ENCODE measurements at regions not wholly inside any gene's neighbourhood (a gene's known extent, or its start where the extent isn't known, plus 50 kb on each side); places are given as distances from the start of the nearest gene placed in this dataset.

DNA sequence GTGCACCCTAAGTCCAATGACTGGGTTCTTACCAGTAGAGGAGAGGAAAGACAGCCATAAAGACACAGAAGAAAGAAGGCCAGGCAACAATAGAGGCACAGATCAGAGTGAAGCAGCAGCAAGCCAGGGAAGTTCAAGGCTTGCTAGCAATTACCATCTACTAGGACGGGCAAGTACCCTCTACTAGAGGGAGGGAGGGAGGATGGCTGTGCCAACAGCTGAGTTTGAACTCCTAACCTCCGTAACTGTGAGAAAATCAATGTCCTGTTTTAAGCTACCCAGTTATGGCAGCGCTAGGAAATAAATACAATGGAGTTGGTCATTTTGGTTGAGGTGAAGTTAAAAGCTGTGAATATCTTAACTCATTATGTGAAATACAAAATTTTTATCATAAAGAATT is 991.8 kb upstream of the CTNND2 start:
- H3K27me3 ChIP-seq, result no peaks in the 10 kb centered on the region
- no peak overlapping the region for H3K4me3 ChIP-seq
- H3K4me1 ChIP-seq, result no peaks in the 10 kb centered on the region
- DNase-seq (ENCODE audit: extremely low spot score), result no peak
- no peaks in the 10 kb centered on the region for H3K9me3 ChIP-seq
- intact Hi-C loops (cut with DNase I), result no loop called here
- WGBS, result 87% methylated on average over 3 of the region's 3 CpGs
- H3K36me3 ChIP-seq, result no peaks in the 10 kb centered on the region
- H3K27ac ChIP-seq (replicated peaks in 1 of 4), result no peak overlapping the region
- TF ChIP-seq POLR2A (IDR thresholded peaks at IDR 0.05; ENCODE audit: low read depth) (no peak), EP300 (IDR thresholded peaks at IDR 0.05) (no peak), POLR2AphosphoS5 (IDR thresholded peaks at IDR 0.05) (no peak)
- TF ChIP-seq, protein P1, sequence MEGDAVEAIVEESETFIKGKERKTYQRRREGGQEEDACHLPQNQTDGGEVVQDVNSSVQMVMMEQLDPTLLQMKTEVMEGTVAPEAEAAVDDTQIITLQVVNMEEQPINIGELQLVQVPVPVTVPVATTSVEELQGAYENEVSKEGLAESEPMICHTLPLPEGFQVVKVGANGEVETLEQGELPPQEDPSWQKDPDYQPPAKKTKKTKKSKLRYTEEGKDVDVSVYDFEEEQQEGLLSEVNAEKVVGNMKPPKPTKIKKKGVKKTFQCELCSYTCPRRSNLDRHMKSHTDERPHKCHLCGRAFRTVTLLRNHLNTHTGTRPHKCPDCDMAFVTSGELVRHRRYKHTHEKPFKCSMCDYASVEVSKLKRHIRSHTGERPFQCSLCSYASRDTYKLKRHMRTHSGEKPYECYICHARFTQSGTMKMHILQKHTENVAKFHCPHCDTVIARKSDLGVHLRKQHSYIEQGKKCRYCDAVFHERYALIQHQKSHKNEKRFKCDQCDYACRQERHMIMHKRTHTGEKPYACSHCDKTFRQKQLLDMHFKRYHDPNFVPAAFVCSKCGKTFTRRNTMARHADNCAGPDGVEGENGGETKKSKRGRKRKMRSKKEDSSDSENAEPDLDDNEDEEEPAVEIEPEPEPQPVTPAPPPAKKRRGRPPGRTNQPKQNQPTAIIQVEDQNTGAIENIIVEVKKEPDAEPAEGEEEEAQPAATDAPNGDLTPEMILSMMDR (IDR thresholded peaks at IDR 0.05), result no peak

DNA sequence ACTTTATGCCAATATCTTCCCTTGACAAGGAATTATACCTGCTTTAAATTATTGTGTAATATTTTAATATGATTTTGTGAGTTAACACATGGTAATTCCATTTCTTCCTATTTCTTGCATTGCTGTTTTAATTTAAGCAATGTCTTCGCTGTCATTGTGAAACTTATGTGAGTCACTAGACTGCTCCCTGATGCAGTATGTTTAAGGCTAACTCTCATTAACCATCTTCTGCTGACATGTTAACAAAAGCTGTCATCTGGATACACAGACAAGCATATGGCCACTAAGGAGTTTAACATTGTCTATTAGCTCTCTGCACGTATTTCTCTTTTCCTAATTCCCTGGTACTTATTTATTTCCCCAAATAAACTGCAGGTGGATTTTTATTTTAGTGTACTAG is 980.8 kb upstream of the CTNND2 start:
- 52% methylated on average over 2 of the region's 2 CpGs for WGBS
- H3K27ac ChIP-seq (replicated peaks in 1 of 4), result no peak overlapping the region
- H3K27me3 ChIP-seq, result no peaks in the 10 kb centered on the region
- TF ChIP-seq POLR2AphosphoS5 (IDR thresholded peaks at IDR 0.05), result no peak
- no peak for TF ChIP-seq EP300 (IDR thresholded peaks at IDR 0.05)
- TF ChIP-seq POLR2A (IDR thresholded peaks at IDR 0.05; ENCODE audit: low read depth), result no peak
- TF ChIP-seq, protein P1 (IDR thresholded peaks at IDR 0.05), result no peak
- H3K4me1 ChIP-seq, result no peaks in the 10 kb centered on the region
- no peaks in the 10 kb centered on the region for H3K36me3 ChIP-seq
- no peaks in the 10 kb centered on the region for H3K9me3 ChIP-seq
- no peak for DNase-seq (ENCODE audit: extremely low spot score)
- H3K4me3 ChIP-seq, result no peak overlapping the region
- intact Hi-C loops (cut with DNase I), result no loop called here

DNA sequence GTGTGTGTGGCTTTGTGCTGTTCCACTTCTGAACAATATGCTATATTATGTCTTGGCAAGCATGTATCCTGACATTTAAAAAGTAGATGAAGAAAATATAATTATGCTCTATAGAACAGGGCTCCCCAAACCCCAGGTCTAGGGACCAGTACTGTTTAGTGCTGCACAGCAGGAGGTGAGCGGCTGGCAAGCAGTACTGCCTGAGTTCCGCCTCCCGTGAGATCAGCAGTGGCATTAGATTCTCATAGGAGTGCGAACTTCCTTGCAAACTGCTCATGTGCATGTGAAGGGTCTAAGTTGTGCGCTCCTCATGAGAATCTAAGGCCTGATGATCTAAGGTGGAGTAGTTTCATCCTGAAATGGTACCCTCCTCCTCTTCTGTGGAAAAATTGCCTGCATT is 979.1 kb upstream of the CTNND2 start:
- no peaks in the 10 kb centered on the region for H3K9me3 ChIP-seq
- no peak for TF ChIP-seq POLR2AphosphoS5 (IDR thresholded peaks at IDR 0.05)
- TF ChIP-seq EP300 (IDR thresholded peaks at IDR 0.05), result no peak
- TF ChIP-seq, protein P1 (IDR thresholded peaks at IDR 0.05), result no peak
- no peak for TF ChIP-seq POLR2A (IDR thresholded peaks at IDR 0.05; ENCODE audit: low read depth)
- H3K36me3 ChIP-seq, result no peaks in the 10 kb centered on the region
- intact Hi-C loops (cut with DNase I), result no loop called here
- no peak overlapping the region for H3K4me3 ChIP-seq
- no peaks in the 10 kb centered on the region for H3K4me1 ChIP-seq
- no peak overlapping the region for H3K27ac ChIP-seq (replicated peaks in 1 of 4)
- no peaks in the 10 kb centered on the region for H3K27me3 ChIP-seq
- no peak for DNase-seq (ENCODE audit: extremely low spot score)
- WGBS, result 83% methylated on average over 5 of the region's 5 CpGs

DNA sequence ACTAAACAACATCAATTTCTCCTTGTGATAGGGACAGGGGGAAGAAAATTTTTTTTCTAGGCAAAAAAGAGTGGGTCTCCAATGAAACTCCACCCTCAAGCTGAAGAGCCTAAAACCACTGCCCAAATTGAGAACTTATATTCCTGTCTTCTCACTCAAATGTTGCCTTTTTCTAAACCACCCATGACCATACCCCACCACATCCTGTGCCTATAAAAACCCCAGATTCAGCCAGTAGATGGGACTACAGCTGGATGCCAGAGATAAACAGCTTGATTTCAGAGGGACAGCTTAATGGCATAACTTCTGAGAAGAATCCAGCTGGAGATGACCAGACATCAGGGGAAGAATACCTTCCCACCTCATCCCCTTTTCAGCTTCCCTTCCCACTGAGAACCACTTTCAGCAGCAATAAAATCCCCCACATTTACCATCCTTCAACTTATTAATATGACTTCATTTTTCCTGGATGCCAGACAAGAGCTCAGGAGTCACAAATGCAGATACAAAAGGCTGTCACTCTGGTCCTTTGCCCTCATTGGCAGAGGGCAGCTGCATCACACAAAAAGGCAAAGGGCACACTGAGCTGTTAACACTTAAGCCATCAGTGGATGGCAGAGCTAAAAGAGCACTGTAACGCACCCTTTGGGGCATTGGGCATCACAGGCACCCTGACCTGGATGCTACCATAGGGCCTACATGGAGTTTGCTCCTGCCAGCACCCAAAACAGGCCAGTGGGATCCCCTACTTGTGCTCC is 972.5 kb upstream of the CTNND2 start:
- no peak overlapping the region for H3K4me3 ChIP-seq
- no peaks in the 10 kb centered on the region for H3K27me3 ChIP-seq
- no peaks in the 10 kb centered on the region for H3K4me1 ChIP-seq
- no peak for DNase-seq (ENCODE audit: extremely low spot score)
- no peaks in the 10 kb centered on the region for H3K36me3 ChIP-seq
- 83% methylated on average over 1 of the region's 1 CpG for WGBS
- peaks cover 0 to 11% (median 0%) of the 10 kb centered on the region in 4 donors for H3K9me3 ChIP-seq
- TF ChIP-seq POLR2A (IDR thresholded peaks at IDR 0.05; ENCODE audit: low read depth) (no peak), POLR2AphosphoS5 (IDR thresholded peaks at IDR 0.05) (no peak), EP300 (IDR thresholded peaks at IDR 0.05) (no peak)
- H3K27ac ChIP-seq (replicated peaks in 1 of 4), result no peak overlapping the region
- intact Hi-C loops (cut with DNase I), result no loop called here

DNA sequence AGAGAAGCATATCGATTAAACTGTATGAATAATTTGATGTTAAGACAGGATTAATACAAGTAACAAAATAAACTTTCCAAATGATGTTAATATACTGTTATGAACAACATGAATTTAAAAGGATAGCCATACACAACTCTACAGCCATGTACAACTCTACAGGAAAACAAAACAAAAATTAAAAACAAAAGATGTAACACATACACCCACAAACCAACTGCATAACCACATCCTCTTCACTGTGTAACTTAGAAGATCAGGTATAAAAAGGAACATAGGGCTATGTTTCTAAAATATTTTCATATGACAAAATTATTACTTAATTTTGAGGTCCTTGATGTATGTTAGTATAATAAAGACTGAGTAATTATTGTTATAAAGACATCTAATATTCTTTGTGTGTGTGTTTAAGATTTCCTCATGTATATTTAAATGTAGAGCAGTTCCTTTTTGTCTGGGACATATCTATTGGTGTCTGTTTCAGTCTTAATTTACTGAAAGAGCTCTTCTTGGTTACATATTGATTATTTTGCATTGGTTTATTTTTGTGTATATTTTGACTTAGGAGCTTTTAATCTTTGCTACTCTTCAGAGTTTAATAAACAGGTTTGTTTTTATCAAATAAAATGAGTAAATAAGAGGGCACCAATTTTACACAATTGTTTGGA is 966.8 kb upstream of the CTNND2 start:
- H3K4me3 ChIP-seq, result no peak overlapping the region
- no peak for TF ChIP-seq POLR2AphosphoS5 (IDR thresholded peaks at IDR 0.05)
- TF ChIP-seq POLR2A (IDR thresholded peaks at IDR 0.05; ENCODE audit: low read depth), result no peak
- TF ChIP-seq, protein P1 (IDR thresholded peaks at IDR 0.05), result no peak
- no peak for TF ChIP-seq EP300 (IDR thresholded peaks at IDR 0.05)
- H3K27ac ChIP-seq (replicated peaks in 1 of 4), result no peak overlapping the region
- H3K4me1 ChIP-seq, result no peaks in the 10 kb centered on the region
- DNase-seq (ENCODE audit: extremely low spot score), result no peak
- intact Hi-C loops (cut with DNase I), result no loop called here
- no peaks in the 10 kb centered on the region for H3K36me3 ChIP-seq
- H3K27me3 ChIP-seq, result no peaks in the 10 kb centered on the region
- H3K9me3 ChIP-seq, result peaks cover 0 to 4% (median 0%) of the 10 kb centered on the region in 4 donors
- 73% methylated on average over 1 of the region's 1 CpG for WGBS

Data from esophagus muscularis mucosa (tissue), 4 donors.